ENCODE measurements at regions not wholly inside any gene's neighbourhood (a gene's known extent, or its start where the extent isn't known, plus 50 kb on each side); places are given as distances from the start of the nearest gene placed in this dataset.

- no peak for DNase-seq (ENCODE audit: low read depth in 1 of 2, low spot score in 2 of 2)
- no peaks in the 10 kb centered on the region for H4K20me1 ChIP-seq (replicated peaks in 1 of 2; ENCODE audit: control insufficient read depth in 1 of 2, insufficient read depth in 2 of 2, low read length in 2 of 2)
These were observed 813.1 kb upstream of the HTR2C start for GRCh38 chrX:113770806-113771205.

More at GRCh38 chrX:113770806-113771205, 813.1 kb upstream of the HTR2C start:
- Histone ChIP-seq H3K79me2 (ENCODE audit: control insufficient read depth in 1 of 2, insufficient read depth in 2 of 2, low read length in 2 of 2) (no peaks in the 10 kb centered on the region), H3K9me3 (ENCODE audit: insufficient read depth in 2 of 2, low read depth in 1 of 2, low read length in 1 of 2) (no peaks in the 10 kb centered on the region), H3K4me1 (replicated peaks in 1 of 4; ENCODE audit: control insufficient read depth in 3 of 4, insufficient read depth in 4 of 4, low read length in 3 of 4) (no peaks in the 10 kb centered on the region), H4K91ac (replicated peaks; ENCODE audit: insufficient read length, low read length) (no peak overlapping the region), H3K14ac (ENCODE audit: insufficient read length) (no peak overlapping the region), H3K4me3 (ENCODE audit: extremely low read depth in 1 of 4, insufficient read depth in 2 of 4, low read depth in 3 of 4, low read length in 4 of 4) (no peak overlapping the region), H3K18ac (ENCODE audit: extremely low read depth, low read length) (no peak overlapping the region), H2BK12ac (ENCODE audit: low read depth, low read length) (no peak overlapping the region), H2BK15ac (ENCODE audit: low read length) (no peak overlapping the region), H3K4ac (replicated peaks; ENCODE audit: insufficient read length, low read depth, low read length) (no peak overlapping the region), H2AK5ac (ENCODE audit: low read depth, low read length) (no peak overlapping the region), H3K9ac (replicated peaks in 1 of 4; ENCODE audit: extremely low read depth in 1 of 4, low read depth in 3 of 4, low read length in 3 of 4) (no peak overlapping the region), H3K27ac (ENCODE audit: low read depth, low read length) (no peak overlapping the region), H2AFZ (ENCODE audit: low read length) (no peak overlapping the region), H3K79me1 (ENCODE audit: low read depth, low read length) (no peaks in the 10 kb centered on the region), H3K23ac (ENCODE audit: insufficient read length) (no peak overlapping the region), H2BK5ac (ENCODE audit: low read depth, low read length) (no peak overlapping the region), H4K5ac (ENCODE audit: insufficient read length, low read depth, low read length) (no peak overlapping the region), H3K23me2 (ENCODE audit: low read depth, low read length) (no peaks in the 10 kb centered on the region), H4K8ac (ENCODE audit: extremely low read depth, insufficient read depth, low read length) (no peak overlapping the region), H2BK120ac (replicated peaks; ENCODE audit: low read depth, low read length) (no peak overlapping the region), H3K36me3 (ENCODE audit: control insufficient read depth in 2 of 4, insufficient read depth in 4 of 4, low read length in 3 of 4) (no peaks in the 10 kb centered on the region), H2BK20ac (ENCODE audit: low read length) (no peak overlapping the region), H3K27me3 (replicated peaks in 1 of 4; ENCODE audit: control insufficient read depth in 3 of 4, extremely low read depth in 1 of 4, insufficient read depth in 3 of 4, low read length in 3 of 4) (no peaks in the 10 kb centered on the region), H3K56ac (replicated peaks; ENCODE audit: insufficient read length, low read depth, low read length) (no peak overlapping the region), H3K4me2 (ENCODE audit: insufficient read depth in 1 of 2, low read depth in 2 of 2, low read length in 2 of 2) (no peak overlapping the region)
- no peak for TF ChIP-seq YY1 (IDR thresholded peaks at IDR 0.05; ENCODE audit: low read depth, low read length)
- TF ChIP-seq NRF1 (IDR thresholded peaks at IDR 0.05; ENCODE audit: low read depth, low read length) = no peak
- no peak for TF ChIP-seq JUN (IDR thresholded peaks at IDR 0.05; ENCODE audit: low read depth, low read length)
- no peak for TF ChIP-seq TEAD4 (IDR thresholded peaks at IDR 0.05; ENCODE audit: low read depth, low read length)
- no peak for TF ChIP-seq EP300 (IDR thresholded peaks at IDR 0.05; ENCODE audit: borderline replicate concordance in 1 of 2, low read depth in 2 of 2, low read length in 2 of 2)
- 96% methylated on average over 2 of the region's 2 CpGs; no CpG with 5 or more reads in 1 of the 2 experiments for WGBS, 2 experiments (ENCODE audit: extremely low coverage in 1 of 2, insufficient coverage in 1 of 2, insufficient read length in 1 of 2, insufficient replicate concordance in 2 of 2, low coverage in 1 of 2, low lambda C conversion rate in 2 of 2, missing lambda C conversion rate in 1 of 2)
- CTCF ChIA-PET (ENCODE audit: partially characterized antibody) = no interaction called here
- no peak for FAIRE-seq
- POLR2A ChIA-PET (ENCODE audit: partially characterized antibody) = interaction anchor here (2.2 kb wide), 1 partner anchor 8 kb away, joined by 5 read pairs; no protein-coding TSS in a partner anchor
